H9 (cell line): ENCODE measurements at regions not wholly inside any gene's neighbourhood (a gene's known extent, or its start where the extent isn't known, plus 50 kb on each side); places are given as distances from the start of the nearest gene placed in this dataset.

Experiments
- DNase-seq: peaks from one replicate; pipeline ENCODE4 v3.0.0-alpha.2; 2017
- H2AFZ ChIP-seq: one replicate; pipeline ENCODE4 v1.6.1; 2013; ENCODE audit warnings: mild to moderate bottlenecking, low read length, control low read depth, moderate library complexity
- H2AK5ac ChIP-seq: 2 replicates; pipeline ENCODE4 v1.6.1; 2013; ENCODE audit warnings: low read length, control low read depth, mixed read lengths; ENCODE audit not compliant: insufficient read length
- H2BK120ac ChIP-seq: one replicate; pipeline ENCODE4 v1.6.1; 2013; ENCODE audit warnings: low read depth, mild to moderate bottlenecking, low read length, control low read depth, inconsistent platforms; ENCODE audit not compliant: poor library complexity, severe bottlenecking
- H2BK12ac ChIP-seq: 2 replicates; pipeline ENCODE4 v1.6.1; 2013; ENCODE audit warnings: low read length, control low read depth, mixed read lengths, low read depth; ENCODE audit not compliant: insufficient read length
- H2BK15ac ChIP-seq: 2 replicates; pipeline ENCODE4 v1.6.1; 2013; ENCODE audit warnings: low read depth, low read length, control low read depth
- H2BK20ac ChIP-seq: one replicate; pipeline ENCODE4 v1.6.1; 2013; ENCODE audit warnings: low read depth, mild to moderate bottlenecking, low read length, control low read depth, inconsistent platforms; ENCODE audit not compliant: poor library complexity, severe bottlenecking
- H2BK5ac ChIP-seq: 2 replicates; pipeline ENCODE4 v1.6.1; 2013; ENCODE audit warnings: low read length, control low read depth, mixed read lengths; ENCODE audit not compliant: insufficient read length
- H3K14ac ChIP-seq: 2 replicates; pipeline ENCODE4 v1.6.1; 2013; ENCODE audit warnings: low read length, control low read depth; ENCODE audit not compliant: insufficient read depth
- H3K18ac ChIP-seq: 2 replicates; pipeline ENCODE4 v1.6.1; 2013; ENCODE audit warnings: low read depth, mild to moderate bottlenecking, mixed read lengths, low read length, control low read depth; ENCODE audit not compliant: insufficient read length
- H3K23ac ChIP-seq: 2 replicates; pipeline ENCODE4 v1.6.1; 2013; ENCODE audit warnings: low read length, control low read depth, mixed read lengths, low read depth; ENCODE audit not compliant: insufficient read length
- H3K23me2 ChIP-seq: 2 replicates; pipeline ENCODE4 v1.6.1; 2013; ENCODE audit warnings: low read depth, mild to moderate bottlenecking, mixed read lengths, low read length, control low read depth; ENCODE audit not compliant: insufficient read length, poor library complexity, severe bottlenecking
- H3K27ac ChIP-seq: 2 replicates; pipeline ENCODE4 v1.5.1; 2013; ENCODE audit warnings: low read length, control low read depth, mixed read lengths, low read depth; ENCODE audit not compliant: insufficient read length
- H3K27me3 ChIP-seq: 2 replicates; pipeline ENCODE4 v1.6.1; 2013; ENCODE audit warnings: low read length, control low read depth, inconsistent platforms; ENCODE audit not compliant: insufficient read depth
- H3K4ac ChIP-seq: 2 replicates; pipeline ENCODE4 v1.6.1; 2013; ENCODE audit warnings: low read depth, mild to moderate bottlenecking, control low read depth, inconsistent platforms, low read length, moderate library complexity
- H3K4me1 ChIP-seq: 2 replicates; pipeline ENCODE4 v1.6.1; 2013; ENCODE audit warnings: low read length, control low read depth, inconsistent platforms; ENCODE audit not compliant: insufficient read depth
- H3K4me2 ChIP-seq: 2 replicates; pipeline ENCODE4 v1.6.1; 2013; ENCODE audit warnings: low read length, control low read depth, mixed read lengths; ENCODE audit not compliant: insufficient read length, insufficient read depth
- H3K56ac ChIP-seq: 2 replicates; pipeline ENCODE4 v1.6.1; 2013; ENCODE audit warnings: low read depth, mild to moderate bottlenecking, mixed read lengths, low read length, control low read depth; ENCODE audit not compliant: insufficient read length
- H3K79me1 ChIP-seq: 2 replicates; pipeline ENCODE4 v1.6.1; 2013; ENCODE audit warnings: low read depth, mild to moderate bottlenecking, moderate library complexity, low read length, control low read depth, inconsistent platforms; ENCODE audit not compliant: insufficient read depth, poor library complexity, severe bottlenecking
- H3K79me2 ChIP-seq: 2 replicates; pipeline ENCODE4 v1.6.1; 2013; ENCODE audit warnings: low read length, control low read depth, inconsistent platforms; ENCODE audit not compliant: insufficient read depth
- H3K9ac ChIP-seq: 2 replicates; pipeline ENCODE4 v1.6.1; 2013; ENCODE audit warnings: low read length, control low read depth, mixed read lengths; ENCODE audit not compliant: insufficient read length; ENCODE audit errors: extremely low read depth
- H3K9me3 ChIP-seq: one replicate; pipeline ENCODE4 v1.6.1; 2013; ENCODE audit warnings: low read depth, low read length, inconsistent platforms; ENCODE audit not compliant: control insufficient read depth
- H3T11ph ChIP-seq: one replicate; pipeline ENCODE4 v1.6.1; 2013; ENCODE audit warnings: mild to moderate bottlenecking, low read length, control low read depth, inconsistent platforms
- H4K20me1 ChIP-seq: one replicate; pipeline ENCODE4 v1.6.1; 2013; ENCODE audit not compliant: control insufficient read depth, insufficient read length, insufficient read depth
- H4K5ac ChIP-seq: 2 replicates; pipeline ENCODE4 v1.6.1; 2013; ENCODE audit warnings: low read depth, mild to moderate bottlenecking, mixed read lengths, low read length, control low read depth; ENCODE audit not compliant: insufficient read length
- H4K8ac ChIP-seq: replicated peaks from 2 replicates; pipeline ENCODE4 v1.6.1; 2013; ENCODE audit warnings: low read length, control low read depth, mixed read lengths, low read depth; ENCODE audit not compliant: insufficient read length
- H4K91ac ChIP-seq: 2 replicates; pipeline ENCODE4 v1.6.1; 2013; ENCODE audit warnings: low read depth, mild to moderate bottlenecking, moderate library complexity, mixed read lengths, low read length, control low read depth; ENCODE audit not compliant: insufficient read length
- H3K27ac Mint-ChIP-seq, 3 experiments: 2 replicates in 2 of 3; 3 replicates in 1 of 3; pipeline ENCODE4 v1.8.0; 2020 to 2021; ENCODE audit warnings: mixed read lengths in 3 of 3, mild to moderate bottlenecking in 1 of 3, moderate library complexity in 1 of 3
- H3K27me3 Mint-ChIP-seq: 2 replicates; pipeline ENCODE4 v1.8.0; 2021; ENCODE audit warnings: low read depth, mild to moderate bottlenecking, moderate library complexity, mixed read lengths
- H3K36me3 Mint-ChIP-seq, 3 experiments: 2 replicates in 2 of 3; 3 replicates in 1 of 3; pipeline ENCODE4 v1.8.0; 2020 to 2021; ENCODE audit warnings: low read depth in 3 of 3, mixed read lengths in 3 of 3; ENCODE audit not compliant: insufficient read depth in 1 of 3
- H3K4me1 Mint-ChIP-seq, 2 experiments: 2 replicates each; pipeline ENCODE4 v1.8.0; 2020; ENCODE audit warnings: mixed read lengths in 2 of 2
- H3K4me3 Mint-ChIP-seq, 2 experiments: 2 replicates in 1 of 2; 3 replicates in 1 of 2; pipeline ENCODE4 v1.8.0; 2020 to 2021; ENCODE audit warnings: mild to moderate bottlenecking in 2 of 2, mixed read lengths in 2 of 2, moderate library complexity in 1 of 2
- H3K9me3 Mint-ChIP-seq, 2 experiments: 2 replicates in 1 of 2; 3 replicates in 1 of 2; pipeline ENCODE4 v1.8.0; 2020; ENCODE audit warnings: mild to moderate bottlenecking in 2 of 2, mixed read lengths in 2 of 2, moderate library complexity in 1 of 2
- CTCF ChIP-seq: fragments of 200-600 bp; sonication (generic); conservative IDR thresholded peaks from 3 replicates; pipeline ENCODE4 v1.8.0; 2021; ENCODE audit warnings: antibody characterized with exemption, mild to moderate bottlenecking
- WGBS: extraction: QIAGEN DNeasy Blood & Tissue Kit; methylation state at CpG from one replicate; pipeline ENCODE4 v1.1.7; 2013; ENCODE audit warnings: missing lambda C conversion rate, low lambda C conversion rate, mixed read lengths; ENCODE audit not compliant: insufficient read length; ENCODE audit errors: extremely low coverage; 5-methylcytosine and 5-hydroxymethylcytosine counted together

GRCh38 chr5:171593976-171594375, 174.5 kb downstream of the FGF18 start:
- Histone ChIP-seq H3K14ac (no peak overlapping the region), H2BK15ac (no peak overlapping the region), H3K79me1 (no peaks in the 10 kb centered on the region), H3K9ac (no peak overlapping the region), H3K56ac (no peak overlapping the region), H2BK20ac (no peak overlapping the region), H3K9me3 (no peaks in the 10 kb centered on the region), H3K4me1 (no peaks in the 10 kb centered on the region), H2BK120ac (no peak overlapping the region), H4K8ac (no peak overlapping the region), H3K18ac (no peak overlapping the region), H2AK5ac (no peak overlapping the region), H3K27ac (no peak overlapping the region), H3K4me2 (no peak overlapping the region), H3T11ph (no peak overlapping the region), H3K4ac (no peak overlapping the region), H4K91ac (no peak overlapping the region), H2BK5ac (no peak overlapping the region), H4K20me1 (no peaks in the 10 kb centered on the region), H3K23ac (no peak overlapping the region), H2BK12ac (no peak overlapping the region), H3K79me2 (no peaks in the 10 kb centered on the region), H2AFZ (no peak overlapping the region), H3K23me2 (no peaks in the 10 kb centered on the region), H4K5ac (no peak overlapping the region), H3K27me3 (no peaks in the 10 kb centered on the region)
- Mint-ChIP-seq H3K9me3 (peaks cover 2 to 6% of the 10 kb centered on the region in 2 experiments; a peak in 2 of 5 replicates), H3K27ac (no peak overlapping the region), H3K27me3 (peaks cover 9% of the 10 kb centered on the region; the same call in 1 of the 2 replicates), H3K4me3 (no peak overlapping the region), H3K36me3 (no peaks in the 10 kb centered on the region; a peak in 1 of 7 replicates), H3K4me1 (peaks cover 5 to 6% of the 10 kb centered on the region in 2 experiments; a peak in 3 of 4 replicates)
- DNase-seq = peak; percentile 12
- WGBS = no CpG with 5 or more reads among the region's 2 CpGs
- TF ChIP-seq CTCF = no peak
